ENCODE measurements at regions not wholly inside any gene's neighbourhood (a gene's known extent, or its start where the extent isn't known, plus 50 kb on each side); places are given as distances from the start of the nearest gene placed in this dataset.

DNA sequence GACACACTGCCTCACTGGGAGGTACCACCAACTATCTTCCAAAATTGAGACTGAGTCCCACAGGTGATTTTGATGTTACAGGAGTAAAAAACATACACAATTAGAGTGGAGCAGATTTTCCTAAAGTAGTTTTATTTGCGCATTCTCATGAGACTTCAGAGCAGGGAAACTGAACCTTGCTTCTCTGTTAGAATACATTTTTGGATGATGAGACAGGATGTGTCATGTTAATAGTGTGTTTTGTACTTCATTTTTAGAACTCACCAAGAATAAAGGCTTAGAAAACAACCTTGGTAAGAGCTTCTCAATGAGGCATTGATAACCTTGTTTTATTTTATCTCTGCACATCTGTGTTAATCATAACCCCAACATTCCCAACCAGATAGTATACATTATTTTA lies 310.2 kb upstream of the GALNT5 start:
- Histone ChIP-seq H2BK15ac (ENCODE audit: low read depth, low read length) (no peak overlapping the region), H2BK5ac (ENCODE audit: low read depth, low read length, poor library complexity, severe bottlenecking) (no peak overlapping the region), H4K91ac (ENCODE audit: insufficient read depth, low read depth, low read length) (no peak overlapping the region), H3K23ac (ENCODE audit: low read depth, low read length) (no peak overlapping the region), H3K4me3 (ENCODE audit: insufficient read depth, low read depth, low read length) (no peak overlapping the region), H3K14ac (replicated peaks; ENCODE audit: low read depth, low read length) (no peak overlapping the region), H2AK9ac (replicated peaks; ENCODE audit: low read depth, low read length, poor library complexity) (no peak overlapping the region), H3K27me3 (ENCODE audit: control insufficient read depth, insufficient read depth, low read length) (no peaks in the 10 kb centered on the region), H4K8ac (ENCODE audit: low read depth in 2 of 2, low read length in 2 of 2) (no peak overlapping the region), H4K20me1 (ENCODE audit: insufficient read depth, low read length) (no peaks in the 10 kb centered on the region), H3K4ac (ENCODE audit: low read depth, low read length) (no peak overlapping the region), H2AK5ac (ENCODE audit: low read depth, low read length) (no peak overlapping the region), H2BK20ac (ENCODE audit: low read depth, low read length) (no peak overlapping the region), H3K4me1 (ENCODE audit: control insufficient read depth, insufficient read depth, low read length) (no peaks in the 10 kb centered on the region), H4K5ac (ENCODE audit: low read depth, low read length) (no peak overlapping the region), H3K79me1 (ENCODE audit: low read depth in 1 of 2, low read length in 2 of 2) (no peaks in the 10 kb centered on the region), H2BK120ac (ENCODE audit: low read depth, low read length) (no peak overlapping the region), H3K36me3 (ENCODE audit: control insufficient read depth, insufficient read depth, low read length) (no peaks in the 10 kb centered on the region), H3K27ac (ENCODE audit: insufficient read depth, low read length) (no peak overlapping the region), H3K18ac (ENCODE audit: low read depth, low read length) (no peak overlapping the region), H3K9me3 (ENCODE audit: control insufficient read depth, insufficient read depth, low read length) (no peaks in the 10 kb centered on the region), H3K4me2 (ENCODE audit: low read depth, low read length) (no peak overlapping the region), H3K9me1 (ENCODE audit: insufficient read depth, low read length) (no peaks in the 10 kb centered on the region), H3K56ac (ENCODE audit: extremely low read depth, insufficient read depth, low read length) (no peak overlapping the region), H2AFZ (replicated peaks; ENCODE audit: low read length, poor library complexity) (no peak overlapping the region), H3K9ac (ENCODE audit: low read depth, low read length) (no peak overlapping the region)
- in situ Hi-C loops (cut with MboI; ENCODE audit: low sequenced_read_pairs) (no loop called here), intact Hi-C loops (cut with micrococcal nuclease) (no loop called here), dilution Hi-C loops (cut with HindIII; ENCODE audit: low sequenced_read_pairs, unreplicated experiment) (no loop called here)
- CTCF ChIA-PET: no interaction called here
- no CpG with 5 or more reads among the region's 1 CpG for WGBS, 2 experiments (ENCODE audit: extremely low coverage in 2 of 2, insufficient read length in 1 of 2)
- POLR2A ChIA-PET (ENCODE audit: unreplicated experiment): no interaction called here
- no peak for TF ChIP-seq BHLHE40 (IDR thresholded peaks at IDR 0.05; ENCODE audit: low read depth, low read length)
- TF ChIP-seq MXI1 (IDR thresholded peaks at IDR 0.05; ENCODE audit: borderline replicate concordance, low read depth, low read length): no peak
- no peak for TF ChIP-seq CEBPB (IDR thresholded peaks at IDR 0.05; ENCODE audit: low read depth, low read length)
- no peak for TF ChIP-seq MAZ (IDR thresholded peaks at IDR 0.05; ENCODE audit: borderline replicate concordance, low read depth, low read length)
- no peak for TF ChIP-seq RAD21 (IDR thresholded peaks at IDR 0.05; ENCODE audit: low read length)
- peak; percentile 60 for DNase-seq
- no TSS peak for BruUV-seq (replicated peaks)
- peak; percentile 59 for ATAC-seq (ENCODE audit: low read depth)

Data from IMR-90 (cell line).